ENCODE measurements at regions not wholly inside any gene's neighbourhood (a gene's known extent, or its start where the extent isn't known, plus 50 kb on each side); places are given as distances from the start of the nearest gene placed in this dataset.

GRCh38 chr12:47340411-47341015, 260.8 kb upstream of the AMIGO2 start:
- BruUV-seq (replicated peaks) = no TSS peak
- H3K4me1 ChIP-seq (ENCODE audit: insufficient read depth, low read length) = no peaks in the 10 kb centered on the region
- H4K20me1 ChIP-seq (ENCODE audit: insufficient read depth, low read length) = no peaks in the 10 kb centered on the region
- H3K79me2 ChIP-seq (ENCODE audit: insufficient read depth, low read length) = no peaks in the 10 kb centered on the region
- H3K4me2 ChIP-seq (ENCODE audit: low read depth, low read length) = no peak overlapping the region
- WGBS (ENCODE audit: low lambda C conversion rate) = 32% methylated on average over 6 of the region's 7 CpGs
- TF ChIP-seq, protein P1, sequence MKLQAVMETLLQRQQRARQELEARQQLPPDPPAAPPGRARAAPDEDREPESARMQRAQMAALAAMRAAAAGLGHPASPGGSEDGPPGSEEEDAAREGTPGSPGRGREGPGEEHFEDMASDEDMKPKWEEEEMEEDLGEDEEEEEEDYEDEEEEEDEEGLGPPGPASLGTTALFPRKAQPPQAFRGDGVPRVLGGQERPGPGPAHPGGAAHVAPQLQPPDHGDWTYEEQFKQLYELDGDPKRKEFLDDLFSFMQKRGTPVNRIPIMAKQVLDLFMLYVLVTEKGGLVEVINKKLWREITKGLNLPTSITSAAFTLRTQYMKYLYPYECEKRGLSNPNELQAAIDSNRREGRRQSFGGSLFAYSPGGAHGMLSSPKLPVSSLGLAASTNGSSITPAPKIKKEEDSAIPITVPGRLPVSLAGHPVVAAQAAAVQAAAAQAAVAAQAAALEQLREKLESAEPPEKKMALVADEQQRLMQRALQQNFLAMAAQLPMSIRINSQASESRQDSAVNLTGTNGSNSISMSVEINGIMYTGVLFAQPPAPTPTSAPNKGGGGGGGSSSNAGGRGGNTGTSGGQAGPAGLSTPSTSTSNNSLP (IDR thresholded peaks at IDR 0.05; ENCODE audit: low read depth, low read length) = no peak
- TF ChIP-seq, protein P2, sequence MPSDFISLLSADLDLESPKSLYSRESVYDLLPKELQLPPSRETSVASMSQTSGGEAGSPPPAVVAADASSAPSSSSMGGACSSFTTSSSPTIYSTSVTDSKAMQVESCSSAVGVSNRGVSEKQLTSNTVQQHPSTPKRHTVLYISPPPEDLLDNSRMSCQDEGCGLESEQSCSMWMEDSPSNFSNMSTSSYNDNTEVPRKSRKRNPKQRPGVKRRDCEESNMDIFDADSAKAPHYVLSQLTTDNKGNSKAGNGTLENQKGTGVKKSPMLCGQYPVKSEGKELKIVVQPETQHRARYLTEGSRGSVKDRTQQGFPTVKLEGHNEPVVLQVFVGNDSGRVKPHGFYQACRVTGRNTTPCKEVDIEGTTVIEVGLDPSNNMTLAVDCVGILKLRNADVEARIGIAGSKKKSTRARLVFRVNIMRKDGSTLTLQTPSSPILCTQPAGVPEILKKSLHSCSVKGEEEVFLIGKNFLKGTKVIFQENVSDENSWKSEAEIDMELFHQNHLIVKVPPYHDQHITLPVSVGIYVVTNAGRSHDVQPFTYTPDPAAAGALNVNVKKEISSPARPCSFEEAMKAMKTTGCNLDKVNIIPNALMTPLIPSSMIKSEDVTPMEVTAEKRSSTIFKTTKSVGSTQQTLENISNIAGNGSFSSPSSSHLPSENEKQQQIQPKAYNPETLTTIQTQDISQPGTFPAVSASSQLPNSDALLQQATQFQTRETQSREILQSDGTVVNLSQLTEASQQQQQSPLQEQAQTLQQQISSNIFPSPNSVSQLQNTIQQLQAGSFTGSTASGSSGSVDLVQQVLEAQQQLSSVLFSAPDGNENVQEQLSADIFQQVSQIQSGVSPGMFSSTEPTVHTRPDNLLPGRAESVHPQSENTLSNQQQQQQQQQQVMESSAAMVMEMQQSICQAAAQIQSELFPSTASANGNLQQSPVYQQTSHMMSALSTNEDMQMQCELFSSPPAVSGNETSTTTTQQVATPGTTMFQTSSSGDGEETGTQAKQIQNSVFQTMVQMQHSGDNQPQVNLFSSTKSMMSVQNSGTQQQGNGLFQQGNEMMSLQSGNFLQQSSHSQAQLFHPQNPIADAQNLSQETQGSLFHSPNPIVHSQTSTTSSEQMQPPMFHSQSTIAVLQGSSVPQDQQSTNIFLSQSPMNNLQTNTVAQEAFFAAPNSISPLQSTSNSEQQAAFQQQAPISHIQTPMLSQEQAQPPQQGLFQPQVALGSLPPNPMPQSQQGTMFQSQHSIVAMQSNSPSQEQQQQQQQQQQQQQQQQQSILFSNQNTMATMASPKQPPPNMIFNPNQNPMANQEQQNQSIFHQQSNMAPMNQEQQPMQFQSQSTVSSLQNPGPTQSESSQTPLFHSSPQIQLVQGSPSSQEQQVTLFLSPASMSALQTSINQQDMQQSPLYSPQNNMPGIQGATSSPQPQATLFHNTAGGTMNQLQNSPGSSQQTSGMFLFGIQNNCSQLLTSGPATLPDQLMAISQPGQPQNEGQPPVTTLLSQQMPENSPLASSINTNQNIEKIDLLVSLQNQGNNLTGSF (CRISPR knock-in tag; IDR thresholded peaks at IDR 0.05) = no peak
- TF ChIP-seq SMYD3 (CRISPR knock-in tag; IDR thresholded peaks at IDR 0.05) (no peak), RARA (CRISPR knock-in tag; IDR thresholded peaks at IDR 0.05) (no peak), ZNF773 (CRISPR knock-in tag; IDR thresholded peaks at IDR 0.05; ENCODE audit: borderline replicate concordance) (no peak), ZNF703 (CRISPR knock-in tag; IDR thresholded peaks at IDR 0.05; ENCODE audit: borderline replicate concordance) (no peak), SMC3 (IDR thresholded peaks at IDR 0.05; ENCODE audit: low read length) (no peak), ZFP37 (CRISPR knock-in tag; IDR thresholded peaks at IDR 0.05; ENCODE audit: borderline replicate concordance) (no peak), ZNF841 (CRISPR knock-in tag; IDR thresholded peaks at IDR 0.05; ENCODE audit: borderline replicate concordance) (no peak), ETV5 (CRISPR knock-in tag; IDR thresholded peaks at IDR 0.05; ENCODE audit: borderline replicate concordance) (no peak), STAG1 (CRISPR knock-in tag; IDR thresholded peaks at IDR 0.05) (no peak), CBX2 (IDR thresholded peaks at IDR 0.05; ENCODE audit: low read depth, low read length) (no peak), CBX2 (CRISPR knock-in tag; IDR thresholded peaks at IDR 0.05; ENCODE audit: low read depth) (no peak), ZBTB21 (CRISPR knock-in tag; IDR thresholded peaks at IDR 0.05) (no peak)
- H3K27me3 ChIP-seq (ENCODE audit: control insufficient read depth in 1 of 2, insufficient read depth in 2 of 2, low read length in 2 of 2) = no peaks in the 10 kb centered on the region
- no peak overlapping the region for H3K9ac ChIP-seq (ENCODE audit: insufficient read depth, low read depth, low read length)
- no peak overlapping the region for H3K27ac ChIP-seq (ENCODE audit: extremely low read length, insufficient read depth, low read length)
- ATAC-seq (no peak), FAIRE-seq (no peak), DNase-seq (ENCODE audit: low spot score) (no peak)
- no peak overlapping the region for H3K4me3 ChIP-seq (replicated peaks in 1 of 3; ENCODE audit: insufficient read depth in 1 of 3, low read depth in 2 of 3, low read length in 3 of 3)
- H2AFZ ChIP-seq (ENCODE audit: low read length) = no peak overlapping the region
- intact Hi-C loops (cut with micrococcal nuclease; ENCODE audit: unreplicated experiment) = no loop called here
- H3K9me3 ChIP-seq (ENCODE audit: low read length) = no peaks in the 10 kb centered on the region
- in situ Hi-C loops (cut with HindIII; ENCODE audit: extremely low pct_ligation_motif_present, low pct_unique_long_range_greater_than_20kb) = no loop called here
- ChIA-PET POLR2A (no interaction called here), CTCF (ENCODE audit: low intra/inter-chr PET ratio, low total read pairs) (no interaction called here)
- H3K36me3 ChIP-seq (replicated peaks in 1 of 2; ENCODE audit: control insufficient read depth in 1 of 2, insufficient read depth in 2 of 2, low read length in 2 of 2) = no peaks in the 10 kb centered on the region

Data from HepG2 (cell line).